Right lobe of liver (tissue), 6 donors: ENCODE measurements at regions not wholly inside any gene's neighbourhood (a gene's known extent, or its start where the extent isn't known, plus 50 kb on each side); places are given as distances from the start of the nearest gene placed in this dataset.

Experiments
- ATAC-seq, 4 donors: fragments of 200-7000 bp; cut with Tn5 transposase; one replicate each; pipeline ENCODE4 v1.9.1; 2020; ENCODE audit warnings: mild to moderate bottlenecking in 4 of 4, moderate library complexity in 4 of 4
- DNase-seq, 3 donors: peaks; one replicate each; pipeline ENCODE4 v3.0.0-alpha.2; 2020
- H3K27ac ChIP-seq, 3 donors: fragments of 200-600 bp; one replicate each; pipeline ENCODE4 v1.8.0; 2022
- H3K27me3 ChIP-seq, 2 donors: fragments of 200-600 bp; one replicate each; pipeline ENCODE4 v1.8.0; 2022
- H3K36me3 ChIP-seq, 4 donors: fragments of 200-600 bp; sonication (generic) in 1 of 4; one replicate each; pipeline versions ENCODE4 v1.5.1 to v1.8.0; 2017 to 2022; ENCODE audit warnings: control low read depth in 1 of 4
- H3K4me1 ChIP-seq, 4 donors: fragments of 200-600 bp; sonication (generic) in 1 of 4; one replicate each; pipeline versions ENCODE4 v1.5.1 to v1.8.0; 2017 to 2022; ENCODE audit warnings: control low read depth in 1 of 4
- H3K4me3 ChIP-seq, 3 donors: fragments of 200-600 bp; one replicate each; pipeline ENCODE4 v1.8.0; 2022
- H3K9me3 ChIP-seq, 4 donors: fragments of 200-600 bp; sonication (generic) in 1 of 4; one replicate each; pipeline versions ENCODE4 v1.5.1 to v1.8.0; 2017 to 2022; ENCODE audit warnings: control low read depth in 1 of 4
- POLR2A ChIP-seq: fragments of 450-650 bp; IDR thresholded peaks from one replicate; pipeline ENCODE4 v1.6.1; 2017; ENCODE audit warnings: antibody characterized with exemption, mild to moderate bottlenecking
- WGBS: methylation state at CpG from one replicate; pipeline ENCODE4 v1.1.6; 2018; ENCODE audit warnings: low coverage, low lambda C conversion rate; ENCODE audit not compliant: insufficient coverage; ENCODE audit errors: missing lambda C conversion rate; 5-methylcytosine and 5-hydroxymethylcytosine counted together
- intact Hi-C, 2 donors: fragments of 100-400 bp; cut with DNase I; formaldehyde crosslinking; loops; one replicate each; pipeline versions ENCODE4 v1.11.2 to v1.14.1; 2022
- TF ChIP-seq, protein P1 (sequence below), 4 donors: fragments of 200-600 bp in 3 of 4; fragments of 450-650 bp in 1 of 4; IDR thresholded peaks; one replicate each; pipeline versions ENCODE4 v1.5.1 to v1.8.0; 2016 to 2022; ENCODE audit warnings: antibody characterized with exemption in 4 of 4, mild to moderate bottlenecking in 2 of 4
- donor health status: DM: no; HTN: yes; CAD: no.
- donor health status: DM: no; HTN: no; CAD: no.
- donor health status: DM: no; HTN: no; CAD: no.
- donor health status: DM: no; HTN: yes; CAD: no.
- donor health status: DM: no; HTN: yes; CAD: no.

DNA sequence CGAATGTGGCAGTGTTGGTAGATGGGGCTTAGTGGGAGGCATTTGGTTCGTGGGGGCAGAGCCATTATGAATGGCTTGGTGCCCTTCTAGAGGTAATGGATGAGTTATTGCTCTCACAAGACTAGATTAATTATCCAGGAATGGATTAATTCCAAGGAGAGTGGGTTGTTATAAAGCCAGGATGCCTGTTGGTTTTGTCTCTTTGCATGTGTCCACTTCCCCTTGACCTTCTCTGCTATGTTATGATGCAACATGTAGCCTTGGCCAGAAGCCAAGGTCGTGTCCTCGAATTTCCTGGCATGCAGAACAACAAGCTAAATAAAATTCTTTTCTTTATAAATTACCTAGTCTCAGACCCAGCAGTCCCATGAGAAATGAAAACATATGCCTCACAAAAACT is 111.2 kb upstream of the PLS3 start:
- DNase-seq (peak; percentile 70 to 76 (median 71)), ATAC-seq (peak; percentile 80 to 95 (median 82))
- TF ChIP-seq POLR2A = no peak
- TF ChIP-seq, protein P1, sequence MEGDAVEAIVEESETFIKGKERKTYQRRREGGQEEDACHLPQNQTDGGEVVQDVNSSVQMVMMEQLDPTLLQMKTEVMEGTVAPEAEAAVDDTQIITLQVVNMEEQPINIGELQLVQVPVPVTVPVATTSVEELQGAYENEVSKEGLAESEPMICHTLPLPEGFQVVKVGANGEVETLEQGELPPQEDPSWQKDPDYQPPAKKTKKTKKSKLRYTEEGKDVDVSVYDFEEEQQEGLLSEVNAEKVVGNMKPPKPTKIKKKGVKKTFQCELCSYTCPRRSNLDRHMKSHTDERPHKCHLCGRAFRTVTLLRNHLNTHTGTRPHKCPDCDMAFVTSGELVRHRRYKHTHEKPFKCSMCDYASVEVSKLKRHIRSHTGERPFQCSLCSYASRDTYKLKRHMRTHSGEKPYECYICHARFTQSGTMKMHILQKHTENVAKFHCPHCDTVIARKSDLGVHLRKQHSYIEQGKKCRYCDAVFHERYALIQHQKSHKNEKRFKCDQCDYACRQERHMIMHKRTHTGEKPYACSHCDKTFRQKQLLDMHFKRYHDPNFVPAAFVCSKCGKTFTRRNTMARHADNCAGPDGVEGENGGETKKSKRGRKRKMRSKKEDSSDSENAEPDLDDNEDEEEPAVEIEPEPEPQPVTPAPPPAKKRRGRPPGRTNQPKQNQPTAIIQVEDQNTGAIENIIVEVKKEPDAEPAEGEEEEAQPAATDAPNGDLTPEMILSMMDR (IDR thresholded peaks at IDR 0.05) = no peak
- intact Hi-C loops = no loop called here
- no peaks in the 10 kb centered on the region for H3K27me3 ChIP-seq
- H3K27ac ChIP-seq = peak overlapping the region in 1 of 3 donors; percentile 35
- 8% methylated on average over 4 of the region's 4 CpGs for WGBS
- H3K9me3 ChIP-seq = no peaks in the 10 kb centered on the region
- no peaks in the 10 kb centered on the region for H3K36me3 ChIP-seq
- no peak overlapping the region for H3K4me3 ChIP-seq
- H3K4me1 ChIP-seq = peaks cover 0 to 5% (median 0%) of the 10 kb centered on the region in 4 donors

DNA sequence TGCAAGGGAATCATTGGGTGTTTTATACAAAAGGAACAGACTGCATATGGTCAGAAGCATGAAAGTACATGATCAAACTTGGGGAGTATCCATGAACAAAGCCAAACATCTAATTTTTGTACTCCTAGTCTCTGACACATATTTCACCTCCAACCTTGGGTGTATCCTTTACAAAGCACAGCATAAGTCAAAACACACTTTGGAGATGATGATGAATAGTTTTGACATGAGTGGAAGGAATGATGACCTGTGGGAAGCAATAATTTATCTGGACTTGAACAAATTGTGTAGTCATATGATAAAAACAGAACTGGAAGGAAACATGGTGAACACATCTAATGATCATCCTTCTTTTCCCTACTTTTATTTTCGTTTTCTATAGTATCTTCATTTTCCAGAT is 108.7 kb upstream of the PLS3 start:
- H3K36me3 ChIP-seq = no peaks in the 10 kb centered on the region
- intact Hi-C loops = no loop called here
- peaks cover 0 to 5% (median 0%) of the 10 kb centered on the region in 4 donors for H3K4me1 ChIP-seq
- DNase-seq (no peak), ATAC-seq (no peak)
- 0% methylated on average over 1 of the region's 1 CpG for WGBS
- TF ChIP-seq, protein P1 (IDR thresholded peaks at IDR 0.05) = no peak
- no peaks in the 10 kb centered on the region for H3K9me3 ChIP-seq
- no peaks in the 10 kb centered on the region for H3K27me3 ChIP-seq
- no peak overlapping the region for H3K27ac ChIP-seq
- no peak overlapping the region for H3K4me3 ChIP-seq

DNA sequence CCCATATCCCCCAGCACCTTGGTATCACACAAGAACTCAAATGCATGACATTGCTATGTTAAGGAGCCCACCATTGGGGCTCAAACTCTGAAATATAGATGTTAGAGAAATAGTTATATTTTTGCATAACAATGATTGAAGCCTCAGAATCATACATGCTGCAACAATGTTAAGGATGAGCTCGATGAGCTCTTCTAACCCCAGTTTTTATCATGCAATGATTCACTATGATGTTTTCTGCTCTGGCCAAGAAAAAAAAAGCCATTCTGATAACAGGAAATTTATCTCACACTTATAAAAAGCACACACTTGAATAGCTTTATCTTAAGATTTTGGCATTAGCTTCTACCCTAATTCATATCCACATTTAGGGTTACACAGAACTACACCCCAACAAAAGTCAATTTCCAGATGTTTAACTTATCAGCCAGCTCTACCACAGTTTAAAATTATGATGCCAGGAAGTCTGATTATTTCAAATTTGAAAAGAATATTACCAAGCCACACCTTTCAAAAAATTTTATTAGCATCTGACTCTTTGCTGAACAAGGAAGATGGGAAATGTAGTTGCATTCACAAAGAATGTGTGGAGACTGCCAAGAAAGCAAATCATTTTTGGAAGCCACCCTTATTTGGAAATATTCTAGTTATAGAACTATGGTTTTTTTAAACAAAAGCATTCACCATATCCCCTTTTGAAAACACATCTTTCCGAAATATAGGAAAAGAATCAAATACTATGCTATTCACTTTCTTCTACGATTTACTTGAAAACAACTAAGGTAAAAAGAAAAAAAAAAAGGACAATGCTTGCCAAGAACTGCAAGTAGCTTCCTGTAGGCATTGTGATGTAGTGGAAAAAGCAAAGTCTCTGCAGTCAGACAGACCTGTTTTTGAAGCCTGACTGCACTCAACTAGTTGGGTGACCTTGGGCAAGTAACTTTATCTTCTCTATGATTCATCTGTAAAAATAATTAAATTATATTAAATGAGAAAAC is 100.8 kb upstream of the PLS3 start:
- WGBS = 43% methylated on average over 3 of the region's 3 CpGs
- H3K4me3 ChIP-seq = no peak overlapping the region
- DNase-seq = no peak

DNA sequence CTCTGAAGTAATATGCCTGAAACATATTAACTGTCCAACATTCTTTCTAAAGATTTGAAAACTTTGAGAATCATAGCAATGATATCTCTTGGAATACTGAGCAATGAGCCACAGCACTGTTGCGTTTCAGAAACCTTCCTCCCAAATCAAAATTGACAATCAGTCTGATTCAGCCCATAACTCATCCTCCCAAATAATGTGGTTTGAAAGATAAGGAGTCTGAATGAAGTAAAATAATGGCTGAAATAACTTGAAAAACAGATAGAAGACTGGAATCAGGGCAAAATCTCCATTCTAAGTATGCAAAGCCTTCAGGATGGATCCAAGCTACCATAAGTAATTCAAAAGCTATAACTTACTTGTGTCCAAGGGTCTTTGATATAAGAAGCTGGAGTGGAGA is 98.6 kb upstream of the PLS3 start:
- TF ChIP-seq POLR2A = no peak
- TF ChIP-seq, protein P1 (IDR thresholded peaks at IDR 0.05) = no peak
- WGBS = 43% methylated on average over 1 of the region's 1 CpG
- no peaks in the 10 kb centered on the region for H3K36me3 ChIP-seq
- H3K27ac ChIP-seq = no peak overlapping the region
- H3K4me1 ChIP-seq = peaks cover 0 to 3% (median 0%) of the 10 kb centered on the region in 4 donors
- H3K9me3 ChIP-seq = no peaks in the 10 kb centered on the region
- DNase-seq (no peak), ATAC-seq (no peak)
- intact Hi-C loops = no loop called here
- H3K27me3 ChIP-seq = no peaks in the 10 kb centered on the region
- H3K4me3 ChIP-seq = no peak overlapping the region

More for the DNA sequence above, 100.8 kb upstream of the PLS3 start:
- Histone ChIP-seq H3K9me3 (no peaks in the 10 kb centered on the region), H3K4me1 (peaks cover 0 to 3% (median 0%) of the 10 kb centered on the region in 4 donors), H3K27ac (no peak overlapping the region), H3K36me3 (no peaks in the 10 kb centered on the region), H3K27me3 (no peaks in the 10 kb centered on the region)
- TF ChIP-seq POLR2A = no peak
- TF ChIP-seq, protein P1 (IDR thresholded peaks at IDR 0.05) = no peak
- intact Hi-C loops = no loop called here
- ATAC-seq = peak in 2 of 4 donors; percentile 33 to 46
